NCI-H2081 treated with DMSO at 0.1 percent for 48 hours (cell line): ENCODE measurements at regions not wholly inside any gene's neighbourhood (a gene's known extent, or its start where the extent isn't known, plus 50 kb on each side); places are given as distances from the start of the nearest gene placed in this dataset.

Experiments
- DNase-seq: peaks from one replicate; lab custom pipeline; 2025; lab: John Stamatoyannopoulos, UW

DNA sequence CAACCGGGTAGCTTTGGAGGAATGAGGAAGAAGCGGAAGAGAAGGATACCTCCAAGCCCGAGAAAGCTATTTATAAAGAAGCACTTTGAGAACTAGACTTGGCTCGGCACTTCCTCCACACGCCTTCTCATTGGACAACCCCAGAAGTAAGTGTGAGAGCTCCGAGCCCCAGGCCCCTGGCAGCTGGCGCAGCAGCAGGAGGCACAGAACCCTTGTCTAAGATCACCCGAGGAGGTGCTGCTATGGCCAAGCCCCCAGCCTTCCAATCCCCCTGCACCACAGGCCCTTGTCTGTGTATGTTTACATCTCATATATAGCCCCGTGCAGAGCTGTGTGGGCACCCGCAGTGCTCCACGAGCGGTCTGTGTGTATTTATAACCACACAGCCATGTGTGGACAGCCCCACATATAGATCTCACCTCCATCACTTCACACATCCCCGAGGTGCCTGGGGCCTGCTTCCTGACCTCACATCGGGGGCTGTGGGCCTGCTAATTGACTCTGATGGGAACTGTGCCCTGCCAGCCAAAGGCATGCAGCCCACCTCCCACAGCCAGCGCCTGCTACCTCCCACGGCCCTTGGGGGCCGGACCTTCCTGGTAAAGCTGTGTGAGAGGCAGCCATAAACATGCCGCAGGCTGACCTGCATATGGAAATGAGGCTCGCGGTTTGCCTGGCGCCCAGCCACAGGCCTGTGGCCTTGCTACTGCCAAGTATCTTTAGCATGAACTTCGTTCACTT, 96.1 kb downstream of the C17orf67 start:
- DNase-seq, result no peak

DNA sequence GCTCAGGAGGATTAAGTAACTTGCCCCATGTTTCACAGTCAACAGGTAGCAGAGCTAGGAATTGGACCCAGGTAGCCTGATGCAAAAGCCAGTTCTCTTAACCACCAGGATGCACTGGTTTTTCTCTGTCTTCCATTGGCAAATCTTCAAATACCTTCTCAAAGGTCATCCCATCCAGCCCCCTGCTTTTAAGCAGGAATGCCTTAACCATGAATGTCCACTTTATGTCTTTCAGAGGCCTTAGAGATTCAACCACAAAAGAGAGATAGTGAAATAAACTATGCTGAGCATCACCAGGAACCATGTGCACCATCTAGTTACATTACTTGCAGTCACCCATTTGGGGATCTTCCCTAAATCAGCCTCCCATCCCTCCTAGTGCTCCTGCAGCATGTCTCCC, 94.3 kb downstream of the C17orf67 start:
- DNase-seq, result no peak

DNA sequence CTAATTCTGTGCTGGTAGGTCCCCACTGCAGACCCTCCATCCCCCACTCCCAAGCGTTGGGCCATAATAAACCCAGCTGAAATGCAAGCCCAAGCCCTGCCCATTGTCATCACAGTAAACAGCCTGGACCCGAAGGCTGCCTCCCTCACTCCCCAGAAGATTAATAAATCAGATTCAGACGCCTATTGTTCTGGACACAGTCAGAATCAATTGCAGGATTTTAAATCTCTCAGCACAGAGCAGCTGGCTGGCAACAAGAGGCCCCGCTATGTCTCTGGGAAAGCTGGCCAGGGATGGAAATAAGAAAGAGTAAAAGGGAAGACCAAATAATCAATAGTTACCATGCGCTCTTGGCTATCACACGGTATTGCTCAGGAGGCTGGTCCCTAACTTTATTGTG, 93.9 kb downstream of the C17orf67 start:
- no peak for DNase-seq

DNA sequence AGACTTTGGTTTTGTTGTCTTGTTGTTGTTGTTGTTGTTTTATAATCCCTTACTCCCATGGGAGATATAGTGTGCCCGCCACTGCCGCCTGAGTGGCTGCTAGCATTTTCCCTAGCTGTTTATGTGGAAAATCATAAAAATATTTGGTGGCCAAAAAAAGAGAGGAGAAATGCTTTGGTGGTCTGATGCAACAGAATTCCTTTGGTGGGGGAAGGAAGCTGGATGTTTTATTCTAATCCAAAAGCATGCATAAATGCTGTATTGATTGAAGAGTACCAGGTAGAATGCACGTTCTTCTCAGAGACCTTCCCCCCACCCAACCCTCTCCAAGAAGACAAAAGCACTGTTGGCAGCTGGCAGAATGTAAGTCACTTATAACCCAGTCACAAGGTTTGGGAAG, 93.2 kb downstream of the C17orf67 start:
- DNase-seq, result no peak
